Frontal cortex (tissue), 3 donors: ENCODE measurements at regions not wholly inside any gene's neighbourhood (a gene's known extent, or its start where the extent isn't known, plus 50 kb on each side); places are given as distances from the start of the nearest gene placed in this dataset.

Experiments used
- DNase-seq, 2 donors: peaks; one replicate each; pipeline ENCODE4 v3.0.0; 2012; ENCODE audit warnings: low spot score in 2 of 2
- FAIRE-seq: peaks from 2 replicates; lab custom pipeline; 2012; peaks lifted over from hg19 to GRCh38; lab: Jason Lieb, UNC
- donor health status: control.
- donor health status: control.
- donor health status: control.

GRCh38 chr2:14132386-14132785, 500.1 kb upstream of the LRATD1 start:
- DNase-seq (no peak), FAIRE-seq (no peak)

DNA sequence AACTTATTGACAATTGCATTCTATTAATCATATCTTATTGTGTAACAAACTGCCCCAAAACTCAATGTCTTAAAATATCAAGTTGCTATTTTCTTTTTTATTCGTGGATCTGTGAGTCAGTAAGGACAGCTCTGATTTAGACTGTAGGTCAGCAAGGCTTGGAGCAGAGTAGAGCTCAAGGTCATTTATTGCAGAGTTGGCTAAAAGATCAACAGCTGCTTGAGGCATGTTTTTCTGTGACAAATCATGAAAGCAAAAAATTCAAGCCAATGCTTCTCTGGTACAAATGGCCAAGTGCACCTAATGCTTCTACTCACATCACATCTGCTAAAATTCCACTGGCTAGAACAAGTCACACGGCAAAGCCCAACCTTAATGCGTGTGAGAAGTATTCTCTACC, 497.7 kb upstream of the LRATD1 start:
- DNase-seq = no peak
- FAIRE-seq = no peak

DNA sequence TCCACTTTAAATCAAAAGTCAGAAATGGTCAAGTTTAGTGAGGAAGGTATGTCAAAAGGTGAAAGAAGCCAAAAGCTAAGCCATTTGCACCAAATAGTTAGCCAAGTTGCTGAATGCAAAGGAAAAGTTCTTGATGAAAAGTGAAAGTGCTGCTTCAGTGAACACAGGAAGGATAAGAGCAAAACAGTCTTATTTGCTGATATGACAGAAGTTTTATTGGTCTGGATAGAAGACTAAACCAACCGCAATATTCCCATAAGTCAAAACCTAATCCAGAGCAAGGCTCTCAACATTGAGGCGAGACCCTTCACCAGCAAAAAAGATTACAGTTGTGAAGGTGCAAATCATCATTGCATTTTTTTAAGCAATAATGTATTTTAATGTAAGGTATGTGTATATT, 496.5 kb upstream of the LRATD1 start:
- no peak for FAIRE-seq
- no peak for DNase-seq

GRCh38 chr2:14137643-14138042, 494.9 kb upstream of the LRATD1 start:
- DNase-seq (no peak), FAIRE-seq (no peak)

- DNase-seq = no peak
- FAIRE-seq = no peak
Observed at GRCh38 chr2:14140009-14140550, 492.4 kb upstream of the LRATD1 start.

DNA sequence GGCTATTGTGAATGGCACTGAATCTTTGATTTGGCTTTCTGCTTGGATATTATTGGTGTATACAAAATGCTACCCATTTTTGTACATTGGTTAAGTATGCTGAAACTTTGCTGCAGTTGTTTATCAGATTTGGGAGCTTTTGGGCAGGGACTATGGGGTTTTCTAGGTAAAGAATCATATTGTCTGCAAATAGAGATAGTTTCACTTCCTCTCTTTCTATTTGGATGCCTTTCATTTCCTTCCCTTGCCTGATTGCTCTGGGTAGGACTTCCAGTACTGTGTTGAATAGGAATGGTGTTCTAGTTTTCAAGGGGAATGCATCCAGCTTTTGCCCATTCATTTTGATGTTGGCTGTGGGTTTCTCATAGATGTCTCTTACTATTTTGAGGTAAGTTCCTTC, 489.1 kb upstream of the LRATD1 start:
- FAIRE-seq (no peak), DNase-seq (no peak)

GRCh38 chr2:14148216-14148615, 484.3 kb upstream of the LRATD1 start:
- FAIRE-seq (no peak), DNase-seq (no peak)

- no peak for DNase-seq
Observed at GRCh38 chr2:14157816-14158215, 474.7 kb upstream of the LRATD1 start.

GRCh38 chr2:14180333-14180732, 452.2 kb upstream of the LRATD1 start:
- FAIRE-seq = no peak

More at GRCh38 chr2:14157816-14158215, 474.7 kb upstream of the LRATD1 start:
- FAIRE-seq = no peak

DNA sequence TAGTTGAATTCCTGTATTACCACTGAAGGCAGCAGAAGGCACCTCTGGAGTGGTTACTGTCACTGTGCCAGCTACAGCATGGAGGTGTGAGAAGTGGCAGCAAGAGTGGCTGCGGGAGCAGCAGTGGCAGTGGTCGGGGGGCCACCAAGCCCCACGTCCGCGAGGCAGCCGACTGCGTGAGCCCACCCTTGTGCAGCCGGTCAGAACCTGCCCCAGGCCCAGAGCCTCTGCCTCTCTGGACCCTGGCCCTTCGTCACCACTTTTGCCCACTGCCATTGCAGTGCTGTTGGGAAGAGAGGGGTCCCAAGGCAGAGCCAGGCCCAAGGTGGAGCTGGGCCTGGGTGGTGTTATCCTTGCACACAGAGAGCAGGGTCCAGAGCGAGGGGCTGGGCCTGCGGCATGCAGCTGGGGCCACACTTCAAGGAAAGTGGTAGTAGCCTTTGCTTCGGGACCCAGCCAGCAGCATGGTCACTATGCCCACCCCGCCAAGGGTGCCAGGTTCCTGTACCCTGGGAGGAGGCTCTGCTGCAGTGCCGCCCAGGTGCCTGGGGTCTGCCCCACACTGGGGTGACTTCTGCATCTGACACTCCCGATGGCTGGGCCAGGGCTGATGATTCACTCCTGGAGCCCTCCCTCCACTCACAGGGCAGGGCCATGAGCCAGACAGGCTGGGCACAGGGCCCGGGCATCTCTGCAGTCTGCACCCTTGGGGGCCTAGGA, 450.1 kb upstream of the LRATD1 start:
- no peak for FAIRE-seq
- no peak for DNase-seq

More at GRCh38 chr2:14180333-14180732, 452.2 kb upstream of the LRATD1 start:
- no peak for DNase-seq

GRCh38 chr2:14185906-14186305, 446.6 kb upstream of the LRATD1 start:
- no peak for DNase-seq
- no peak for FAIRE-seq

DNA sequence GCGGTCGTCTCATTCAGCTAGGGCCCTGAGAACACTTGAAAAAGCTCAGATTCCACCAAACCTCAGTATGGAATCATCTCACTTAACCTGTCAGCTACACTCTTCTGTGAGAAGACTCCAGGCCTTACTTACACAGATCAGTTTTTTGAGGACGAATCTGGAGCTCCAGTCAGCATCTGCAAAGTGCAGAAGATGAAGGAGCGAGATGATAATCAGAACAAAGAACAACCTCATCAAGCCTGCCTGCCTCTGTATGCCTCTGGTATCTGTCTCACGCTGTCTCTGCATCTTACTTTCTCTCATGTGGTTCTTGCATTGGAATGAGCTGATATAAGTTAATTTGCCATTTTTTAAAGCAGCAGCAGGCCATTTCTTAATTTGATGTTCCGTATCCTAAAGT, 444.1 kb upstream of the LRATD1 start:
- DNase-seq (no peak), FAIRE-seq (no peak)

DNA sequence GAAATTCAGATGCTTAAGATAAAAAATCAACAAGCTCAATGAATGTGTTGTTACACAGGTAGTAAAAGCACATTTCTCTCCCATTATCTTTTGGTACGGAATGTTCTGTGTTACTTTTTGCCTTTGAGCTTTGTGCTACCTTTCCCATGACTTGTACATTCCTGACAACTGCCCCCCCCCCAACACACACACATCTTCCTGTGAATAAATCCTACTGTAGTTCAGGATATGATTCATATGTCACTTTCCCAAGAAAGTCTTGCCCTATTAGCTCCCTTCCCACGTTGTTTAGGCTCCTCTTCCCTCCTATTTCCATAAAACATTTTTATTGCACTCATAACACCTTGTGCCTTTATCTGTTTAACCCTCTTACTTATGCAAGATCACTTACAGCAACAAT, 442.6 kb upstream of the LRATD1 start:
- DNase-seq = no peak
- FAIRE-seq = no peak

GRCh38 chr2:14194233-14194632, 438.3 kb upstream of the LRATD1 start:
- DNase-seq (no peak), FAIRE-seq (no peak)

- FAIRE-seq = no peak
- DNase-seq = no peak
Observed at GRCh38 chr2:14197293-14197692, 435.2 kb upstream of the LRATD1 start.

DNA sequence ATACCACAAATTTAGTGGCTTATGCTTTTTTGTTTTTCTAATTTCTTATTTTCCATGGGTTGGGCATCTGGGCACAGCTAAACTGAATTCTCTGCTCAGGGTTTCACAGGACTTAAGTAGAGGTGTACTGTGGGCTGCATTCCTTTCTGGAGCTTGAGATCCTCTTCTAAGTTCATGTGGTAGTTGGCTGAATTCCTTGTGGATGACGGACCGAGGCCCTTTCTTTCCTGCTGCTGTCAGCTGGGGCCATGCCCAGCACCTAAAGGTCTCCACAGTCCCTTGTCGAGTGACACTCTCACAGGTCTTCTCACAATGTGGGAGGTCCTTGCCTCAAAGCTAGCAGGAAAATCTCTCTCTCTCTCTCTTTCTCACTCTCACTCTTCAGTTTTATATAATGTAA, 433.5 kb upstream of the LRATD1 start:
- no peak for FAIRE-seq
- no peak for DNase-seq

DNA sequence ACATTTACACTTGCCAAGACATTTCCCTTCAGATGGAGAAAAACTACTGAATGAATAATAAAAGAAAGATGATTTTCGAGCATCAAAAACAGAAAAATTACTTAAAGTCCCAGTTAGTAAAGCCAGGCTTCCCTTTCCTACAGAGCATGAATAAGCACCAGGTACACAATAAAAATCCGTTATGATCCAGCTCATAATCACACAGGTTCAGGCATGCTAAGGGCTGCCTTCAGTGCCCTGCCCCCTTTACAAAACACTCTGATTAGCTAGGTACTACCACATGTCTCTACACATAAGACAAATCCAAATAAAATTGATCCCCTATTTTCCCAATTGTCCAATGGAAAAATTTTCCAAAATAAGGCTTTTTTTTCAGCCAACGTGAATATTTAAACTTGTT, 413.2 kb upstream of the LRATD1 start:
- DNase-seq (no peak), FAIRE-seq (no peak)

DNA sequence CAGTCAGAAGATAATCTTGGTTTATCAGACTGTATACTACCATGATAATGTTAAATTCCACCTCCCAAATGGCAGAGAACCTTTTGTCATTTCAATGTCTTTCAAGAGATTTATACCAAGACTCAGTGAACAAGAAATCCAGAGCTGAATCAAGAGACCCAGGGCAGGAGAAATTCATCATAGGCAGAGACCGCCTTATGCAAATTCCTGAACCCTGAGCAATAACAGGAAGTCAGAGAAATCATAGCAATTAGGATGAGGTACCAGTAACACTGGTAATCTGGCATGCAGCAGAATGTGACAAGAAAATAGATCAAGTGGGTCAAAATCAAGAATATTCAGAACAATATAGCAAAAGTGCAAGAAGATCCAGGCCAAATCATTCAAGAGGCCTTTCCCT, 412.4 kb upstream of the LRATD1 start:
- FAIRE-seq (no peak), DNase-seq (no peak)

DNA sequence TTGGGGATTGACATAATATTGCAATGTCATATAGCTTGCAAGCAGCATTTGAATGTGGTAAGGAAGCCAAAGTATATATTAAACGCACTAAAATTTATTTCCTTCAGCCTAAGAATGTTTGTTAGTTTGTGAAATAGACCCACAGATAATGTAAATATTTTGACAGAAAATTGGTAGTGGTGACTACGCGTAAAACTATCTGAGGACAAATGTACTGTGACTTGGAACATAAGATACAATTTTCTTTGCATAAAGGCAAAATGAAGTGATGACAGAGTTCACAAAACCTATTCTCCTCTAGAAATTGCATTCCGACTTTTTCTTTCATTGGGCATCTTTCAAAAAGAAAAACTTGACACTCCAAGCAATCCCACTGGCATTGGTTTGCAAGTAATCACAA, 411.1 kb upstream of the LRATD1 start:
- no peak for DNase-seq
- no peak for FAIRE-seq

- FAIRE-seq = no peak
- no peak for DNase-seq
Observed at GRCh38 chr2:14223576-14223975, 408.9 kb upstream of the LRATD1 start.

DNA sequence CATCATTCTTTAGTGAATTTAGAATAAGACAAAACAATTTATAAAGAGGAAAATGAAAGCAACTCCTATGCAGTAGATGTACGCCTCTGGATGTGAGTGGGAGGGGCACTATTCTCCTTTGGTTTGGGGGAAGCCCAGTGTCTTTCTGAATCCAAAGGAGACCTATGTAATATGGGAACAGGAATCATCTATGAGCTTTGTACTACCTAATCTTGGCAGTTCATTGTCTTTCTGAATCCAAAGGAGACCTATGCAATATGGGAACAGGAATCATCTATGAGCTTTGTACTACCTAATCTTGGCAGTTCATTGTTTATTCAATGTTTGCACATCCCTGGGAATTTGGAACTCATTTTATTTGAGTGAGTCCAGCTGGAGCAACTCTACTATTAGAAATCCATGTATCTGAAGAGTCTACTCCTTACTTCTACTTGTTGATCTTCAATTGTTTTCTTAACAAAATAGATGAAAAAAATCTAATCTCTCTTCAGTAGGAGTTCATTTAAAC, 401.1 kb upstream of the LRATD1 start:
- DNase-seq = no peak
- no peak for FAIRE-seq

DNA sequence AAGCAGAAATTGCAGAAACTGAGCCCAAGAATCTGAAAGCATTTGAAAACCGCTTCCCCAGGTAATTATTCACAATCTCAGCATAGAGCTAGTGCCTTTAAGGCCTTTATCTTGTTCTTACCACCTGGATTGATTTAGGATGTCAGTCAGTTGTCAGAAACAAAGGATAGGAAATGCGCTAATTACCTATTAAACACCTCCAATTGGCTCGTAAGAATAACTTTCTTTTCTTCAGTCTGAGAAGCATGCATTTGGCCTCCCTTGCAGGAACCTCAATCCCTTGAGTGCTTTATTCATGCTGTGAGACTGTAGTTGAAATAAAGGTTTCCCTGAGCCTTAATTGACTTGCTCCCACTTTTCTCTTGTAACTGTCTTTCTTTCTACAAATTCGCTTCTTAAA, 400.3 kb upstream of the LRATD1 start:
- FAIRE-seq = no peak
- no peak for DNase-seq
